ENCODE measurements at regions not wholly inside any gene's neighbourhood (a gene's known extent, or its start where the extent isn't known, plus 50 kb on each side); places are given as distances from the start of the nearest gene placed in this dataset.

- in situ Hi-C loops (cut with HindIII; ENCODE audit: low sequenced_read_pairs) = no loop called here
- no peak for DNase-seq (ENCODE audit: low spot score)
Measured at GRCh38 chr10:89829262-89829886, 128.0 kb downstream of the KIF20B start.

- in situ Hi-C loops (cut with HindIII; ENCODE audit: low sequenced_read_pairs) = no loop called here
- DNase-seq (ENCODE audit: low spot score) = no peak
Measured at GRCh38 chr10:89829887-89830269, 128.5 kb downstream of the KIF20B start.

GRCh38 chr10:89830624-89831023, 129.2 kb downstream of the KIF20B start:
- DNase-seq (ENCODE audit: low spot score) = no peak
- in situ Hi-C loops (cut with HindIII; ENCODE audit: low sequenced_read_pairs) = no loop called here

- in situ Hi-C loops (cut with HindIII; ENCODE audit: low sequenced_read_pairs) = no loop called here
- DNase-seq (ENCODE audit: low spot score) = no peak
Measured at GRCh38 chr10:89836840-89837164, 135.4 kb downstream of the KIF20B start.

GRCh38 chr10:89837165-89838043, 136.0 kb downstream of the KIF20B start:
- in situ Hi-C loops (cut with HindIII; ENCODE audit: low sequenced_read_pairs) = no loop called here
- no peak for DNase-seq (ENCODE audit: low spot score)

- in situ Hi-C loops (cut with HindIII; ENCODE audit: low sequenced_read_pairs) = no loop called here
- DNase-seq (ENCODE audit: low spot score) = no peak
Measured at GRCh38 chr10:89838044-89838615, 136.7 kb downstream of the KIF20B start.

GRCh38 chr10:89845541-89846280, 144.3 kb downstream of the KIF20B start:
- in situ Hi-C loops (cut with HindIII; ENCODE audit: low sequenced_read_pairs) = no loop called here
- no peak for DNase-seq (ENCODE audit: low spot score)

- DNase-seq (ENCODE audit: low spot score) = no peak
- in situ Hi-C loops (cut with HindIII; ENCODE audit: low sequenced_read_pairs) = no loop called here
Measured at GRCh38 chr10:89846281-89846630, 144.9 kb downstream of the KIF20B start.

GRCh38 chr10:89846786-89847185, 145.4 kb downstream of the KIF20B start:
- in situ Hi-C loops (cut with HindIII; ENCODE audit: low sequenced_read_pairs) = no loop called here
- DNase-seq (ENCODE audit: low spot score) = no peak

GRCh38 chr10:89852872-89853271, 151.5 kb downstream of the KIF20B start:
- no peak for DNase-seq (ENCODE audit: low spot score)
- in situ Hi-C loops (cut with HindIII; ENCODE audit: low sequenced_read_pairs) = no loop called here

- in situ Hi-C loops (cut with HindIII; ENCODE audit: low sequenced_read_pairs) = no loop called here
- no peak for DNase-seq (ENCODE audit: low spot score)
Measured at GRCh38 chr10:89853781-89854191, 152.4 kb downstream of the KIF20B start.

- in situ Hi-C loops (cut with HindIII; ENCODE audit: low sequenced_read_pairs) = no loop called here
- no peak for DNase-seq (ENCODE audit: low spot score)
Measured at GRCh38 chr10:89857431-89858042, 156.1 kb downstream of the KIF20B start.

GRCh38 chr10:89861199-89861573, 159.8 kb downstream of the KIF20B start:
- DNase-seq (ENCODE audit: low spot score) = no peak
- in situ Hi-C loops (cut with HindIII; ENCODE audit: low sequenced_read_pairs) = no loop called here

GRCh38 chr10:89861584-89862301, 160.4 kb downstream of the KIF20B start:
- in situ Hi-C loops (cut with HindIII; ENCODE audit: low sequenced_read_pairs) = no loop called here
- DNase-seq (ENCODE audit: low spot score) = no peak

- DNase-seq (ENCODE audit: low spot score) = no peak
- in situ Hi-C loops (cut with HindIII; ENCODE audit: low sequenced_read_pairs) = no loop called here
Measured at GRCh38 chr10:89867964-89868363, 166.6 kb downstream of the KIF20B start.

GRCh38 chr10:89869180-89869579, 167.8 kb downstream of the KIF20B start:
- DNase-seq (ENCODE audit: low spot score) = peak; percentile 4
- in situ Hi-C loops (cut with HindIII; ENCODE audit: low sequenced_read_pairs) = no loop called here

- in situ Hi-C loops (cut with HindIII; ENCODE audit: low sequenced_read_pairs) = no loop called here
- no peak for DNase-seq (ENCODE audit: low spot score)
Measured at GRCh38 chr10:89869592-89870156, 168.3 kb downstream of the KIF20B start.

- in situ Hi-C loops (cut with HindIII; ENCODE audit: low sequenced_read_pairs) = no loop called here
- no peak for DNase-seq (ENCODE audit: low spot score)
Measured at GRCh38 chr10:89870936-89871335, 169.5 kb downstream of the KIF20B start.

GRCh38 chr10:89873055-89873454, 171.7 kb downstream of the KIF20B start:
- in situ Hi-C loops (cut with HindIII; ENCODE audit: low sequenced_read_pairs) = no loop called here

More at GRCh38 chr10:89873055-89873454, 171.7 kb downstream of the KIF20B start:
- no peak for DNase-seq (ENCODE audit: low spot score)
